Muscle of leg (tissue), 3 donors: ENCODE measurements at regions not wholly inside any gene's neighbourhood (a gene's known extent, or its start where the extent isn't known, plus 50 kb on each side); places are given as distances from the start of the nearest gene placed in this dataset.
"Not testable (repeated sequence)": the region's sequence is repeated elsewhere in the genome, so short reads cannot be mapped to it uniquely, and the experiment has no call there.

Source experiments
- DNase-seq: peaks from one replicate; pipeline ENCODE4 v3.0.0; 2013
- H3K27ac ChIP-seq: one replicate; pipeline ENCODE4 v1.5.1; 2013; ENCODE audit warnings: mild to moderate bottlenecking, low read length, control low read depth
- H3K27me3 ChIP-seq: one replicate; pipeline ENCODE4 v1.6.1; 2013; ENCODE audit warnings: low read length; ENCODE audit not compliant: control insufficient read depth, insufficient read depth
- H3K36me3 ChIP-seq: one replicate; pipeline ENCODE4 v1.6.1; 2013; ENCODE audit warnings: low read length; ENCODE audit not compliant: control insufficient read depth, insufficient read depth
- H3K4me1 ChIP-seq: one replicate; pipeline ENCODE4 v1.6.1; 2013; ENCODE audit warnings: low read length; ENCODE audit not compliant: control insufficient read depth, insufficient read depth
- H3K4me3 ChIP-seq: one replicate; pipeline ENCODE4 v1.5.1; 2013; ENCODE audit warnings: low read length, control low read depth
- H3K9me3 ChIP-seq: replicated peaks from 2 replicates; pipeline ENCODE4 v1.6.1; 2013; ENCODE audit warnings: low read depth, low read length; ENCODE audit not compliant: control insufficient read depth
- WGBS: methylation state at CpG from one replicate; pipeline ENCODE4 v1.1.5; 2013; ENCODE audit warnings: missing lambda C conversion rate; ENCODE audit not compliant: insufficient coverage; 5-methylcytosine and 5-hydroxymethylcytosine counted together

GRCh38 chr1:99062192-99062591 is 57.5 kb upstream of the PLPPR5 start:
- Histone ChIP-seq H3K9me3 (no peaks in the 10 kb centered on the region), H3K4me1 (no peaks in the 10 kb centered on the region), H3K27me3 (no peaks in the 10 kb centered on the region), H3K27ac (no peak overlapping the region), H3K36me3 (no peaks in the 10 kb centered on the region), H3K4me3 (no peak overlapping the region)
- no peak for DNase-seq

- Histone ChIP-seq H3K4me1 (no peaks in the 10 kb centered on the region), H3K27ac (no peak overlapping the region), H3K27me3 (no peaks in the 10 kb centered on the region), H3K9me3 (no peaks in the 10 kb centered on the region), H3K36me3 (no peaks in the 10 kb centered on the region), H3K4me3 (no peak overlapping the region)
- no peak for DNase-seq
- WGBS: 44% methylated on average over 1 of the region's 3 CpGs
Observed at GRCh38 chr1:99069146-99069545, 64.5 kb upstream of the PLPPR5 start.

GRCh38 chr1:99078529-99078928 is 73.9 kb upstream of the PLPPR5 start:
- H3K36me3 ChIP-seq, H3K9me3 ChIP-seq, H3K27ac ChIP-seq, DNase-seq, H3K4me3 ChIP-seq, H3K27me3 ChIP-seq, H3K4me1 ChIP-seq: not testable (repeated sequence)
- WGBS: 96% methylated on average over 29 of the region's 31 CpGs

- Histone ChIP-seq H3K9me3 (no peaks in the 10 kb centered on the region), H3K36me3 (no peaks in the 10 kb centered on the region), H3K4me3 (no peak overlapping the region), H3K27me3 (no peaks in the 10 kb centered on the region), H3K4me1 (no peaks in the 10 kb centered on the region), H3K27ac (no peak overlapping the region)
- 57% methylated on average over 1 of the region's 2 CpGs for WGBS
- DNase-seq: no peak
Observed at GRCh38 chr1:99082366-99082765, 77.7 kb upstream of the PLPPR5 start.

- no peak for DNase-seq
- Histone ChIP-seq H3K27me3 (no peaks in the 10 kb centered on the region), H3K9me3 (no peaks in the 10 kb centered on the region), H3K4me3 (no peak overlapping the region), H3K36me3 (no peaks in the 10 kb centered on the region), H3K4me1 (no peaks in the 10 kb centered on the region), H3K27ac (no peak overlapping the region)
- no CpG with 5 or more reads among the region's 4 CpGs for WGBS
Observed at GRCh38 chr1:99083338-99083737, 78.7 kb upstream of the PLPPR5 start.

- Histone ChIP-seq H3K27ac (no peak overlapping the region), H3K4me3 (no peak overlapping the region), H3K27me3 (no peaks in the 10 kb centered on the region), H3K9me3 (no peaks in the 10 kb centered on the region), H3K4me1 (no peaks in the 10 kb centered on the region), H3K36me3 (no peaks in the 10 kb centered on the region)
- DNase-seq: no peak
- no CpG with 5 or more reads among the region's 1 CpG for WGBS
Observed at GRCh38 chr1:99084562-99084961, 79.9 kb upstream of the PLPPR5 start.

GRCh38 chr1:99086057-99086456 is 81.4 kb upstream of the PLPPR5 start:
- H3K27me3 ChIP-seq: no peaks in the 10 kb centered on the region
- no peak overlapping the region for H3K27ac ChIP-seq
- no CpG with 5 or more reads among the region's 1 CpG for WGBS
- no peaks in the 10 kb centered on the region for H3K4me1 ChIP-seq
- H3K4me3 ChIP-seq: no peak overlapping the region
- no peak for DNase-seq
- H3K9me3 ChIP-seq: no peaks in the 10 kb centered on the region
- H3K36me3 ChIP-seq: no peaks in the 10 kb centered on the region

- Histone ChIP-seq H3K4me3 (no peak overlapping the region), H3K4me1 (no peaks in the 10 kb centered on the region), H3K27ac (no peak overlapping the region), H3K36me3 (no peaks in the 10 kb centered on the region), H3K9me3 (peaks cover 2% of the 10 kb centered on the region), H3K27me3 (no peaks in the 10 kb centered on the region)
- no peak for DNase-seq
- WGBS: no CpG with 5 or more reads among the region's 1 CpG
Observed at GRCh38 chr1:99098589-99098988, 93.9 kb upstream of the PLPPR5 start.

- H3K9me3 ChIP-seq: no peaks in the 10 kb centered on the region
- no peak for DNase-seq
Observed at GRCh38 chr1:99106274-99106673, 101.6 kb upstream of the PLPPR5 start.

GRCh38 chr1:99107680-99108079 is 103.0 kb upstream of the PLPPR5 start:
- Histone ChIP-seq H3K4me3 (no peak overlapping the region), H3K4me1 (no peaks in the 10 kb centered on the region), H3K9me3 (no peaks in the 10 kb centered on the region), H3K27me3 (no peaks in the 10 kb centered on the region), H3K36me3 (no peaks in the 10 kb centered on the region), H3K27ac (no peak overlapping the region)
- no CpG with 5 or more reads among the region's 7 CpGs for WGBS
- DNase-seq: no peak

More at GRCh38 chr1:99106274-99106673, 101.6 kb upstream of the PLPPR5 start:
- Histone ChIP-seq H3K4me3 (no peak overlapping the region), H3K4me1 (no peaks in the 10 kb centered on the region), H3K27me3 (no peaks in the 10 kb centered on the region), H3K36me3 (no peaks in the 10 kb centered on the region), H3K27ac (no peak overlapping the region)
- 80% methylated on average over 1 of the region's 1 CpG for WGBS
